ENCODE measurements at regions not wholly inside any gene's neighbourhood (a gene's known extent, or its start where the extent isn't known, plus 50 kb on each side); places are given as distances from the start of the nearest gene placed in this dataset.

DNA sequence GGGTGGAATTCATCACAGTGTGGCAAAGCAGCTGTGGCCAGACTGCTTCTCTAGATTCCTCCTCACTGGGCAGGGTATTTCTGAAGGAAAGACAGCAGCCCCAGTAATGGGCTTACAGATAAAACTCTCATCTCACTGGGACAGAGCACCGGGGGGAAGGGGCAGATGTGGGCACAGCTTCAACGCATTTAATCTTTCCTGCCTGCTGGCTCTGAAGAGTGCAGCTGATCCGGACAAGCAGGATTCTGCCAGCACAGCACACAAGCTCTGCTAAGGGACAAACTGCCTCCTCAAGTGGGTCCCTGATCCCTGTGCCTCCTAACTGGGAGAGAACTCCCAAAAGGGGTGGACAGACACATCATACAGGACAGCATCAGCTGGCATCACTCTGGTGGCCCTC is 779.9 kb upstream of the CNTNAP5 start:
- peaks cover 2% of the 10 kb centered on the region; the same call in 1 of the 2 replicates for H3K9me3 ChIP-seq (ENCODE audit: control insufficient read depth, insufficient read depth, low read length)
- no peak overlapping the region for H3K27ac ChIP-seq (ENCODE audit: low read depth, low read length)
- H3K4me1 ChIP-seq (ENCODE audit: control insufficient read depth, low read length) = no peaks in the 10 kb centered on the region
- H4K20me1 ChIP-seq (ENCODE audit: control insufficient read depth, insufficient read depth, low read depth, low read length) = no peaks in the 10 kb centered on the region
- H3K4me3 ChIP-seq (ENCODE audit: low read length) = no peak overlapping the region
- TF ChIP-seq, protein P1, sequence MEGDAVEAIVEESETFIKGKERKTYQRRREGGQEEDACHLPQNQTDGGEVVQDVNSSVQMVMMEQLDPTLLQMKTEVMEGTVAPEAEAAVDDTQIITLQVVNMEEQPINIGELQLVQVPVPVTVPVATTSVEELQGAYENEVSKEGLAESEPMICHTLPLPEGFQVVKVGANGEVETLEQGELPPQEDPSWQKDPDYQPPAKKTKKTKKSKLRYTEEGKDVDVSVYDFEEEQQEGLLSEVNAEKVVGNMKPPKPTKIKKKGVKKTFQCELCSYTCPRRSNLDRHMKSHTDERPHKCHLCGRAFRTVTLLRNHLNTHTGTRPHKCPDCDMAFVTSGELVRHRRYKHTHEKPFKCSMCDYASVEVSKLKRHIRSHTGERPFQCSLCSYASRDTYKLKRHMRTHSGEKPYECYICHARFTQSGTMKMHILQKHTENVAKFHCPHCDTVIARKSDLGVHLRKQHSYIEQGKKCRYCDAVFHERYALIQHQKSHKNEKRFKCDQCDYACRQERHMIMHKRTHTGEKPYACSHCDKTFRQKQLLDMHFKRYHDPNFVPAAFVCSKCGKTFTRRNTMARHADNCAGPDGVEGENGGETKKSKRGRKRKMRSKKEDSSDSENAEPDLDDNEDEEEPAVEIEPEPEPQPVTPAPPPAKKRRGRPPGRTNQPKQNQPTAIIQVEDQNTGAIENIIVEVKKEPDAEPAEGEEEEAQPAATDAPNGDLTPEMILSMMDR (IDR thresholded peaks at IDR 0.05; ENCODE audit: low read depth, low read length, poor library complexity, severe bottlenecking) = no peak
- no peak for TF ChIP-seq EZH2phosphoT487 (IDR thresholded peaks at IDR 0.05; ENCODE audit: borderline replicate concordance, low read length)
- H3F3A ChIP-seq (ENCODE audit: control insufficient read depth, insufficient read depth) = no peaks in the 10 kb centered on the region
- no peaks in the 10 kb centered on the region for H3K9me2 ChIP-seq (replicated peaks; ENCODE audit: control insufficient read depth, low read length)
- no peaks in the 10 kb centered on the region for H3K27me3 ChIP-seq (ENCODE audit: control insufficient read depth, low read length)
- H3K79me2 ChIP-seq (ENCODE audit: control insufficient read depth, low read length) = no peaks in the 10 kb centered on the region
- no peaks in the 10 kb centered on the region for H3K36me3 ChIP-seq (ENCODE audit: control insufficient read depth, low read length)
- no peak overlapping the region for H3K4me2 ChIP-seq (ENCODE audit: low read length)

DNA sequence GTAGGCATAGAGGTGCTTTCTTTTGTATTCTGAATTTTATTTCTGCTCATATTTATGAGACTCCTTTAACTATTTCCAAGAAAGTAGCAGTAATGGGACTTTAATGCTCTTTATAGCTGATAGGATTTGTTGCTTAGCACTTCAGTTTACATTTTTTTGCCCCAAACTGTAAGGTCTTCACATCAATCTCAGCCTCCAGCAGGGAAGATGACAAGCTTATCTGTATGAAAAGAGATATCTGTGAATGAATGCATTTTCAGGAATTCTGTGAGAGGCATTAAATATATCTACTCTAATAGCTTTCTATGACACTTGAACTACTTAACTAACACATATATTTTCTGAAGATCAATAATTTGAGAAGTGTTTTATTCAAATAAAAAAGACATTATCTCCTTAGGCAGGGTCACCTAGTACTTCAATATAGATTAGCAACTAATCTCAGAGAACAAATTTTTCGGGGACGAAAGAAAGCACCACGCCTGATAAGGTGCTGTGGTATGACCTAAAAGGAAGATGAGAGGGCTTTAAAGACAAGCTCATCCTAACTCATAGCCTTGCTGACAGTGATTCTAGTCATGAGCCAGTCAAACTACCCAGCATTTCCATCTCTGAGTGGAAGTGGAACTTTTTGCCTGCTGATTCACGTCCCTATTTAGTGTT is 766.1 kb upstream of the CNTNAP5 start:
- H3K36me3 ChIP-seq (ENCODE audit: control insufficient read depth, low read length) = no peaks in the 10 kb centered on the region
- no peaks in the 10 kb centered on the region for H4K20me1 ChIP-seq (ENCODE audit: control insufficient read depth, insufficient read depth, low read depth, low read length)
- H3K27me3 ChIP-seq (ENCODE audit: control insufficient read depth, low read length) = no peaks in the 10 kb centered on the region
- no peak overlapping the region for H3K27ac ChIP-seq (ENCODE audit: low read depth, low read length)
- H3K4me3 ChIP-seq (ENCODE audit: low read length) = no peak overlapping the region
- H3K4me1 ChIP-seq (ENCODE audit: control insufficient read depth, low read length) = no peaks in the 10 kb centered on the region
- no peak overlapping the region for H3K4me2 ChIP-seq (ENCODE audit: low read length)
- H3K9me3 ChIP-seq (ENCODE audit: control insufficient read depth, insufficient read depth, low read length) = peaks cover 3% of the 10 kb centered on the region; the same call in 1 of the 2 replicates
- H3K9me2 ChIP-seq (replicated peaks; ENCODE audit: control insufficient read depth, low read length) = no peaks in the 10 kb centered on the region
- no peaks in the 10 kb centered on the region for H3F3A ChIP-seq (ENCODE audit: control insufficient read depth, insufficient read depth)
- H3K79me2 ChIP-seq (ENCODE audit: control insufficient read depth, low read length) = no peaks in the 10 kb centered on the region
- TF ChIP-seq EZH2phosphoT487 (IDR thresholded peaks at IDR 0.05; ENCODE audit: borderline replicate concordance, low read length) = no peak
- TF ChIP-seq, protein P1 (IDR thresholded peaks at IDR 0.05; ENCODE audit: low read depth, low read length, poor library complexity, severe bottlenecking) = no peak

DNA sequence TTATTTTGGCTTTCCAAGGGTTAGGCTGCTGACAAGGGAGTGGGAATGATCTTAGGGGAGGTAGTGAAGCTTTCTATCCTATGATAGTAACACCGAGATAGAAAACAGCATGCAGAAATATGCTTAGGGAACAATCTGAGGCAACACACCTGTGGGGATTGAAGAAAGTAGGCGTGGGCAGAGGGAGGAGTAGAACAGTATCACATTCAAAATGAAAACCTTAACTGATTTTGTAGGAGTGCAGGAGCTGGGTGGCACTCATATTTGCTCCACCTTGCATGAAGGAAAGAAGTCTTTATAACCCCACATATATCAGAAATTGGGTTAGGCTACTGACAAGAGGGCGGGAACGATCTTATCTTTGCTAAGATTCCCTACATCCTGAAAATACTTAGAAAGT is 762.2 kb upstream of the CNTNAP5 start:
- Histone ChIP-seq H3K9me3 (ENCODE audit: control insufficient read depth, insufficient read depth, low read length) (peaks cover 3% of the 10 kb centered on the region; the same call in 1 of the 2 replicates), H4K20me1 (ENCODE audit: control insufficient read depth, insufficient read depth, low read depth, low read length) (no peaks in the 10 kb centered on the region), H3K27me3 (ENCODE audit: control insufficient read depth, low read length) (no peaks in the 10 kb centered on the region), H3K9me2 (replicated peaks; ENCODE audit: control insufficient read depth, low read length) (no peaks in the 10 kb centered on the region), H3K27ac (ENCODE audit: low read depth, low read length) (no peak overlapping the region), H3F3A (ENCODE audit: control insufficient read depth, insufficient read depth) (no peaks in the 10 kb centered on the region), H3K79me2 (ENCODE audit: control insufficient read depth, low read length) (no peaks in the 10 kb centered on the region), H3K4me1 (ENCODE audit: control insufficient read depth, low read length) (no peaks in the 10 kb centered on the region), H3K36me3 (ENCODE audit: control insufficient read depth, low read length) (no peaks in the 10 kb centered on the region), H3K4me2 (ENCODE audit: low read length) (no peak overlapping the region), H3K4me3 (ENCODE audit: low read length) (no peak overlapping the region)
- TF ChIP-seq EZH2phosphoT487 (IDR thresholded peaks at IDR 0.05; ENCODE audit: borderline replicate concordance, low read length) = no peak
- TF ChIP-seq, protein P1 (IDR thresholded peaks at IDR 0.05; ENCODE audit: low read depth, low read length, poor library complexity, severe bottlenecking) = no peak
